K562 (cell line): ENCODE measurements at regions not wholly inside any gene's neighbourhood (a gene's known extent, or its start where the extent isn't known, plus 50 kb on each side); places are given as distances from the start of the nearest gene placed in this dataset.

Experiments used
- ARNT ChIP-seq, 2 experiments: fragments of 450-650 bp; IDR thresholded peaks; 2 replicates each; pipeline ENCODE4 v1.6.1; 2016; ENCODE audit warnings: mild to moderate bottlenecking in 1 of 2
- ATF1 ChIP-seq, 2 experiments: fragments of 450-650 bp in 1 of 2; IDR thresholded peaks; 2 replicates each; pipeline ENCODE4 v1.6.1; 2016; ENCODE audit warnings: missing compliant biosample characterization in 1 of 2, missing genetic modification characterization in 1 of 2
- ATF6 ChIP-seq: sonication (generic); formaldehyde crosslinking; IDR thresholded peaks from 2 replicates; pipeline ENCODE4 v1.4.0; 2020; ENCODE audit warnings: mild to moderate bottlenecking, missing genetic modification reagents
- CTBP1 ChIP-seq: fragments of 450-650 bp; IDR thresholded peaks from 2 replicates; pipeline ENCODE4 v1.6.1; 2016; ENCODE audit warnings: borderline replicate concordance
- EP300 ChIP-seq: IDR thresholded peaks from 2 replicates; pipeline ENCODE4 v1.6.1; 2012; ENCODE audit warnings: low read length, improper control_type of control experiment
- HCFC1 ChIP-seq: IDR thresholded peaks from 2 replicates; pipeline ENCODE4 v1.6.1; 2012; ENCODE audit warnings: low read depth, low read length, improper control_type of control experiment
- HNRNPLL ChIP-seq: fragments of 200-400 bp; formaldehyde crosslinking; IDR thresholded peaks from 2 replicates; pipeline ENCODE4 v1.6.1; 2017; ENCODE audit warnings: low read length, low read depth, mild to moderate bottlenecking; ENCODE audit not compliant: poor library complexity, severe bottlenecking
- MCM3 ChIP-seq: fragments of 450-650 bp; IDR thresholded peaks from 2 replicates; pipeline ENCODE4 v1.6.1; 2016
- MYNN ChIP-seq, 2 experiments: sonication (generic); formaldehyde crosslinking in 1 of 2; IDR thresholded peaks; 2 replicates each; pipeline versions ENCODE4 v1.5.0 to v1.6.1; 2016 to 2020; ENCODE audit warnings: antibody characterized with exemption in 1 of 2, missing genetic modification reagents in 1 of 2
- NR2C2 ChIP-seq, 2 experiments: fragments of 200-800 bp in 1 of 2; sonication (Bioruptor generic) in 1 of 2; sonication (generic) in 1 of 2; formaldehyde crosslinking in 1 of 2; IDR thresholded peaks; 2 replicates each; pipeline versions ENCODE4 v1.6.1 to v1.8.0; 2016 to 2022; ENCODE audit warnings: mild to moderate bottlenecking in 1 of 2, missing compliant biosample characterization in 1 of 2, missing genetic modification characterization in 1 of 2, missing genetic modification reagents in 1 of 2
- RFX5 ChIP-seq: IDR thresholded peaks from 2 replicates; pipeline ENCODE4 v1.6.1; 2011; ENCODE audit warnings: low read depth, mild to moderate bottlenecking, improper control_type of control experiment, low read length
- TARDBP ChIP-seq: fragments of 450-650 bp; IDR thresholded peaks from 2 replicates; pipeline ENCODE4 v1.6.1; 2016
- ZNF133 ChIP-seq: fragments of 250-450 bp; sonication (Bioruptor Pico); IDR thresholded peaks from 2 replicates; pipeline ENCODE4 v1.4.0; 2020; ENCODE audit warnings: mild to moderate bottlenecking
- ZNF274 ChIP-seq: IDR thresholded peaks from 2 replicates; pipeline ENCODE4 v1.6.1; 2011; ENCODE audit warnings: low read depth, mild to moderate bottlenecking, low read length, moderate library complexity, borderline replicate concordance

- TF ChIP-seq EP300 (no peak), TARDBP (no peak), ATF1 (CRISPR knock-in tag; IDR thresholded peaks at IDR 0.05) (no peak), ATF1 (tag; IDR thresholded peaks at IDR 0.05) (no peak), MYNN (IDR thresholded peaks at IDR 0.05) (no peak), MYNN (CRISPR knock-in tag; IDR thresholded peaks at IDR 0.05) (no peak), ARNT (IDR thresholded peaks at IDR 0.05) (no peak), ATF6 (CRISPR knock-in tag) (no peak), ZNF274 (no peak), MCM3 (no peak), CTBP1 (no peak), HNRNPLL (no peak), HCFC1 (no peak), NR2C2 (CRISPR knock-in tag; IDR thresholded peaks at IDR 0.05) (no peak), NR2C2 (tag; IDR thresholded peaks at IDR 0.05) (no peak), RFX5 (no peak), ZNF133 (CRISPR knock-in tag) (no peak)
Measured at GRCh38 chr10:33476757-33477273, 142.3 kb upstream of the NRP1 start.
